ENCODE measurements at regions not wholly inside any gene's neighbourhood (a gene's known extent, or its start where the extent isn't known, plus 50 kb on each side); places are given as distances from the start of the nearest gene placed in this dataset.

DNA sequence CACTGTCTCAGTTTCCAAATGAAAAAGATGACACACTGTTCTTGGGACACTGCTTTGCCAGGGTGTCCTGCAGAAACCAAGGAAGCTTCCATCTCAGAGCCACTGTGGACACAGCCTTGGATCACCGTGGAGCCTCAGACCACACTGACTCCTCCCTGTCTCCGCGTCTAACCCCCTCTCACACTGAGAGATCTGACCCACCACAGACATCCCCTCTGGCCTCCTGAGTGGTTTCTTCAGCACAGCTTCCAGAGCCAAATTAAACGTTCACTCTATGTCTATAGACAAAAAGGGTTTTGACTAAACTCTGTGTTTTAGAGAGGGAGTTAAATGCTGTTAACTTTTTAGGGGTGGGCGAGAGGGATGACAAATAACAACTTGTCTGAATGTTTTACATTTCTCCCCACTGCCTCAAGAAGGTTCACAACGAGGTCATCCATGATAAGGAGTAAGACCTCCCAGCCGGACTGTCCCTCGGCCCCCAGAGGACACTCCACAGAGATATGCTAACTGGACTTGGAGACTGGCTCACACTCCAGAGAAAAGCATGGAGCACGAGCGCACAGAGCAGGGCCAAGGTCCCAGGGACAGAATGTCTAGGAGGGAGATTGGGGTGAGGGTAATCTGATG lies 113.4 kb upstream of the PKDCC start:
- TF ChIP-seq CTCF (IDR thresholded peaks at IDR 0.05) (no peak), POLR2A (IDR thresholded peaks at IDR 0.05) (no peak)
